H1 (cell line): ENCODE measurements at regions not wholly inside any gene's neighbourhood (a gene's known extent, or its start where the extent isn't known, plus 50 kb on each side); places are given as distances from the start of the nearest gene placed in this dataset.

Experiments used
- CTCF ChIA-PET: fragments of 300-600 bp; sonication (Branson Sonifier 250); formaldehyde crosslinking; loops from one replicate; lab custom pipeline; 2021; ENCODE audit not compliant: partially characterized antibody; lab: Charles Lee
- POLR2A ChIA-PET: fragments of 300-600 bp; sonication (Branson Sonifier 250); formaldehyde crosslinking; loops from one replicate; lab custom pipeline; 2021; ENCODE audit warnings: inconsistent platforms; ENCODE audit not compliant: partially characterized antibody; lab: Charles Lee
- DNase-seq, 2 experiments: peaks; one replicate each; pipeline versions ENCODE4 v3.0.0 to v3.0.0-alpha.2; 2010 to 2022; ENCODE audit warnings: low spot score in 2 of 2, low read depth in 1 of 2, mixed read lengths in 1 of 2
- FAIRE-seq: peaks from 2 replicates; lab custom pipeline; 2011; peaks lifted over from hg19 to GRCh38; lab: Jason Lieb, UNC
- H2AFZ ChIP-seq: 2 replicates; pipeline ENCODE4 v1.8.1; 2012; ENCODE audit warnings: low read length, inconsistent platforms
- H2AK5ac ChIP-seq: 2 replicates; pipeline ENCODE4 v1.6.1; 2013; ENCODE audit warnings: low read depth, low read length
- H2BK120ac ChIP-seq: replicated peaks from 2 replicates; pipeline ENCODE3; 2013; ENCODE audit warnings: low read depth, low read length, inconsistent platforms
- H2BK12ac ChIP-seq: 2 replicates; pipeline ENCODE4 v1.6.1; 2013; ENCODE audit warnings: low read depth, low read length
- H2BK15ac ChIP-seq: 2 replicates; pipeline ENCODE4 v1.6.1; 2013; ENCODE audit warnings: low read length
- H2BK20ac ChIP-seq: 2 replicates; pipeline ENCODE4 v1.6.1; 2013; ENCODE audit warnings: low read length
- H2BK5ac ChIP-seq: 2 replicates; pipeline ENCODE4 v1.6.1; 2013; ENCODE audit warnings: low read depth, low read length
- H3K14ac ChIP-seq: 2 replicates; pipeline ENCODE4 v1.6.1; 2013; ENCODE audit warnings: inconsistent platforms; ENCODE audit not compliant: insufficient read length
- H3K18ac ChIP-seq: 2 replicates; pipeline ENCODE4 v1.6.1; 2013; ENCODE audit warnings: low read length; ENCODE audit errors: extremely low read depth
- H3K23ac ChIP-seq: 2 replicates; pipeline ENCODE4 v1.6.1; 2013; ENCODE audit warnings: inconsistent platforms; ENCODE audit not compliant: insufficient read length
- H3K23me2 ChIP-seq: 2 replicates; pipeline ENCODE4 v1.6.1; 2013; ENCODE audit warnings: low read depth, low read length
- H3K27ac ChIP-seq: 2 replicates; pipeline ENCODE4 v1.6.1; 2011; ENCODE audit warnings: low read depth, low read length, inconsistent platforms
- H3K27me3 ChIP-seq, 4 experiments: replicated peaks in 1 of 4; 1 replicate in 1 of 4; 2 replicates in 3 of 4; pipeline versions ENCODE4 v1.6.1 to v1.8.1; 2011 to 2013; ENCODE audit warnings: low read length in 3 of 4, mild to moderate bottlenecking in 3 of 4, inconsistent platforms in 2 of 4, mixed read lengths in 2 of 4, moderate library complexity in 1 of 4; ENCODE audit not compliant: control insufficient read depth in 3 of 4, insufficient read depth in 3 of 4; ENCODE audit errors: extremely low read depth in 1 of 4
- H3K36me3 ChIP-seq, 4 experiments: 2 replicates each; pipeline versions ENCODE4 v1.6.1 to v1.8.1; 2011 to 2013; ENCODE audit warnings: mild to moderate bottlenecking in 4 of 4, low read length in 3 of 4, moderate library complexity in 2 of 4, control low read depth in 1 of 4, inconsistent platforms in 1 of 4; ENCODE audit not compliant: insufficient read depth in 4 of 4, control insufficient read depth in 2 of 4
- H3K4ac ChIP-seq: replicated peaks from 2 replicates; pipeline ENCODE3; 2013; ENCODE audit warnings: low read length, low read depth, mixed read lengths, inconsistent platforms; ENCODE audit not compliant: insufficient read length
- H3K4me1 ChIP-seq, 4 experiments: replicated peaks in 1 of 4; 1 replicate in 1 of 4; 2 replicates in 3 of 4; pipeline versions ENCODE4 v1.6.1 to v1.8.1; 2011 to 2013; ENCODE audit warnings: low read length in 3 of 4, inconsistent platforms in 2 of 4, mixed read lengths in 1 of 4; ENCODE audit not compliant: insufficient read depth in 4 of 4, control insufficient read depth in 3 of 4
- H3K4me2 ChIP-seq, 2 experiments: 2 replicates each; pipeline versions ENCODE4 v1.6.1 to v1.8.1; 2011 to 2013; ENCODE audit warnings: low read depth in 2 of 2, low read length in 2 of 2, control low read depth in 1 of 2, inconsistent platforms in 1 of 2, mild to moderate bottlenecking in 1 of 2; ENCODE audit not compliant: insufficient read depth in 1 of 2
- H3K4me3 ChIP-seq, 4 experiments: fragments of 200-600, 300-600 bp in 1 of 4; sonication (generic), shearing (Covaris generic), sonication (Bioruptor Twin) in 1 of 4; 2 replicates each; pipeline versions ENCODE4 v1.5.1 to v1.8.1; 2011 to 2016; ENCODE audit warnings: low read length in 4 of 4, low read depth in 3 of 4, control low read depth in 2 of 4, inconsistent platforms in 2 of 4, mild to moderate bottlenecking in 2 of 4, mixed read lengths in 1 of 4, moderate library complexity in 1 of 4; ENCODE audit not compliant: insufficient read depth in 2 of 4; ENCODE audit errors: extremely low read depth in 1 of 4
- H3K56ac ChIP-seq: replicated peaks from 2 replicates; pipeline ENCODE3; 2013; ENCODE audit warnings: low read depth, mild to moderate bottlenecking, mixed read lengths, low read length, inconsistent platforms; ENCODE audit not compliant: insufficient read length
- H3K79me1 ChIP-seq: 2 replicates; pipeline ENCODE4 v1.6.1; 2013; ENCODE audit warnings: low read depth, low read length, control low read depth
- H3K79me2 ChIP-seq, 2 experiments: 2 replicates each; pipeline versions ENCODE4 v1.6.1 to v1.8.1; 2012 to 2013; ENCODE audit warnings: low read length in 2 of 2, mild to moderate bottlenecking in 2 of 2, inconsistent platforms in 1 of 2; ENCODE audit not compliant: insufficient read depth in 2 of 2, control insufficient read depth in 1 of 2
- H3K9ac ChIP-seq, 4 experiments: replicated peaks in 1 of 4; 1 replicate in 1 of 4; 2 replicates in 3 of 4; pipeline versions ENCODE4 v1.6.1 to v1.8.1; 2011 to 2013; ENCODE audit warnings: low read depth in 3 of 4, low read length in 3 of 4, control low read depth in 2 of 4, mild to moderate bottlenecking in 2 of 4, moderate library complexity in 2 of 4, inconsistent platforms in 1 of 4; ENCODE audit errors: extremely low read depth in 1 of 4
- H3K9me3 ChIP-seq, 2 experiments: 2 replicates each; pipeline versions ENCODE4 v1.6.1 to v1.8.1; 2012 to 2013; ENCODE audit warnings: mild to moderate bottlenecking in 2 of 2, moderate library complexity in 2 of 2, control low read depth in 1 of 2, inconsistent platforms in 1 of 2, low read depth in 1 of 2, low read length in 1 of 2, mixed read lengths in 1 of 2; ENCODE audit not compliant: insufficient read depth in 2 of 2
- H4K20me1 ChIP-seq, 2 experiments: replicated peaks in 1 of 2; 2 replicates each; pipeline versions ENCODE3 to v1.8.1; 2011 to 2013; ENCODE audit warnings: inconsistent platforms in 2 of 2, low read length in 2 of 2, mild to moderate bottlenecking in 1 of 2; ENCODE audit not compliant: insufficient read depth in 2 of 2, control insufficient read depth in 1 of 2
- H4K5ac ChIP-seq: 2 replicates; pipeline ENCODE4 v1.6.1; 2013; ENCODE audit warnings: low read length, low read depth, mixed read lengths, inconsistent platforms; ENCODE audit not compliant: insufficient read length
- H4K8ac ChIP-seq: 2 replicates; pipeline ENCODE4 v1.8.0; 2013; ENCODE audit warnings: mild to moderate bottlenecking, moderate library complexity, low read length, inconsistent platforms; ENCODE audit not compliant: insufficient read depth; ENCODE audit errors: extremely low read depth
- H4K91ac ChIP-seq: replicated peaks from 2 replicates; pipeline ENCODE3; 2013; ENCODE audit warnings: low read length, mixed read lengths, inconsistent platforms; ENCODE audit not compliant: insufficient read length
- EZH2 ChIP-seq: fragments of 200-600 bp; sonication (generic); IDR thresholded peaks from 2 replicates; pipeline ENCODE4 v1.7.1; 2012; ENCODE audit warnings: low read depth, mild to moderate bottlenecking, moderate library complexity, low read length, inconsistent platforms; ENCODE audit not compliant: severe bottlenecking
- FOSL1 ChIP-seq: IDR thresholded peaks from 2 replicates; pipeline ENCODE4 v1.6.1; 2011; ENCODE audit warnings: mild to moderate bottlenecking, low read depth, low read length, moderate library complexity; ENCODE audit not compliant: insufficient read depth
- GABPA ChIP-seq: IDR thresholded peaks from 2 replicates; pipeline ENCODE4 v1.6.1; 2011; ENCODE audit warnings: mild to moderate bottlenecking, low read length, moderate library complexity, borderline replicate concordance; ENCODE audit not compliant: insufficient read depth
- HDAC6 ChIP-seq: IDR thresholded peaks from one replicate; pipeline ENCODE4 v1.7.1; 2012; ENCODE audit warnings: low read depth, mild to moderate bottlenecking, inconsistent platforms, low read length, moderate library complexity
- POU5F1 ChIP-seq: IDR thresholded peaks from 2 replicates; pipeline ENCODE4 v1.6.1; 2011; ENCODE audit warnings: low read depth, mild to moderate bottlenecking, low read length, moderate library complexity
- SIRT6 ChIP-seq: IDR thresholded peaks from one replicate; pipeline ENCODE4 v1.7.1; 2012; ENCODE audit warnings: low read length, inconsistent platforms
- SP1 ChIP-seq: IDR thresholded peaks from 2 replicates; pipeline ENCODE4 v1.6.1; 2011; ENCODE audit warnings: low read depth, low read length
- ZNF274 ChIP-seq: IDR thresholded peaks from 2 replicates; pipeline ENCODE4 v1.7.0; 2012; ENCODE audit warnings: low read length, borderline replicate concordance; ENCODE audit errors: extremely low read depth
- whole genome bisulfite sequencing, 2 experiments: shearing (Covaris generic) in 1 of 2; methylation state at CpG; one replicate each; pipeline versions ENCODE4 v1.1.6 to v1.1.7; 2013 to 2015; ENCODE audit warnings: low lambda C conversion rate in 2 of 2, mixed read lengths in 2 of 2, inconsistent platforms in 1 of 2, low coverage in 1 of 2, missing lambda C conversion rate in 1 of 2; ENCODE audit not compliant: insufficient replicate concordance in 2 of 2, insufficient coverage in 1 of 2, insufficient read length in 1 of 2; ENCODE audit errors: extremely low coverage in 1 of 2, missing lambda C conversion rate in 1 of 2; 5-methylcytosine and 5-hydroxymethylcytosine counted together

DNA sequence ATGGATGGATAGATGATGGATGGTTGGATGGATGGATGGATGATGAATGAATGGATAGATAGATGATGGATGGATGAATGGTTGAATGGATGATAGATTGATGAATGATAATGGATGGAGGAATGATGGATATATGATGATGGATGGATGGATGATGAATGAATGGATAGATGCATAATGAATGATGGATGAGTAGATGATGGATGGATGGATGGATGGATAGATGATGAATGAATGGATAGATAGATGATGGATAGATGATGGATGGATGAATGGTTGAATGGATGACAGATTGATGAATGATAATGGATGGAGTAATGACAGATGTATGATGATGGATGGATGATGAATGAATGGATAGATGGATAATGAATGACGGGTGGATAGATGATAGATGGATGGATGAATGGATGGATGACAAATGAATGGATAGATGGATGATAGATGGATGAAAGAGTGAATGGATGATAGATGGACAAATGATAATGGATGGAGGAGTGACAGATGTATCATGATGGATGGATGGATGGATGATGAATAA is 1466.5 kb downstream of the BRD1 start:
- H4K8ac ChIP-seq = no peak overlapping the region
- H2BK12ac ChIP-seq = no peak overlapping the region
- no peak overlapping the region for H3K14ac ChIP-seq
- no peak overlapping the region for H2BK20ac ChIP-seq
- H4K20me1 ChIP-seq = no peaks in the 10 kb centered on the region
- no peak overlapping the region for H3K27ac ChIP-seq
- H2BK120ac ChIP-seq = no peak overlapping the region
- no peak overlapping the region for H2BK15ac ChIP-seq
- no peak overlapping the region for H3K23ac ChIP-seq
- no peaks in the 10 kb centered on the region for H3K9me3 ChIP-seq
- H2BK5ac ChIP-seq = no peak overlapping the region
- H3K9ac ChIP-seq = no peak overlapping the region
- H3K79me2 ChIP-seq = no peaks in the 10 kb centered on the region
- no peaks in the 10 kb centered on the region for H3K79me1 ChIP-seq
- no peak for FAIRE-seq
- H3K23me2 ChIP-seq = peaks cover 10% of the 10 kb centered on the region; the same call in 1 of the 2 replicates
- CTCF ChIA-PET = no interaction called here
- H3K4me3 ChIP-seq = no peak overlapping the region
- H3K4ac ChIP-seq = no peak overlapping the region
- no peak overlapping the region for H4K91ac ChIP-seq
- no peak overlapping the region for H4K5ac ChIP-seq
- H2AFZ ChIP-seq = no peak overlapping the region
- H3K4me2 ChIP-seq = no peak overlapping the region
- H3K56ac ChIP-seq = no peak overlapping the region
- 0 out of 2 replicates have a peak overlapping the region, but pooled peaks have one; percentile 85 for H2AK5ac ChIP-seq
- 96 to 100% methylated on average over 1 of the region's 1 CpG for WGBS, 2 experiments
- DNase-seq = no peak
- peaks cover 0 to 21% (median 6%) of the 10 kb centered on the region in 4 experiments; a peak in 4 of 7 replicates for H3K4me1 ChIP-seq
- no peaks in the 10 kb centered on the region for H3K36me3 ChIP-seq
- POLR2A ChIA-PET = no interaction called here
- H3K27me3 ChIP-seq = peaks cover 0 to 2% (median 0%) of the 10 kb centered on the region in 4 experiments; a peak in 2 of 7 replicates
- no peak for TF ChIP-seq FOSL1
- TF ChIP-seq HDAC6 = no peak
- TF ChIP-seq POU5F1 = no peak
- no peak for TF ChIP-seq EZH2
- TF ChIP-seq SIRT6 = no peak
- TF ChIP-seq ZNF274 = no peak
- TF ChIP-seq SP1 = no peak
- no peak for TF ChIP-seq GABPA
- no peak overlapping the region for H3K18ac ChIP-seq
